Ishikawa (cell line): ENCODE measurements at regions not wholly inside any gene's neighbourhood (a gene's known extent, or its start where the extent isn't known, plus 50 kb on each side); places are given as distances from the start of the nearest gene placed in this dataset.
A peak's percentile ranks its signal among the peaks of the same experiment; 100 is the strongest.

Experiments
- CEBPB ChIP-seq: IDR thresholded peaks from 2 replicates; pipeline ENCODE4 v1.6.1; 2012
- CREB1 ChIP-seq: IDR thresholded peaks from 2 replicates; pipeline ENCODE4 v1.6.1; 2012; ENCODE audit warnings: low read depth
- EGR1 ChIP-seq: IDR thresholded peaks from 2 replicates; pipeline ENCODE4 v1.6.1; 2012
- EP300 ChIP-seq: IDR thresholded peaks from 2 replicates; pipeline ENCODE4 v1.6.1; 2012; ENCODE audit warnings: borderline replicate concordance
- FOXM1 ChIP-seq: IDR thresholded peaks from 2 replicates; pipeline ENCODE4 v1.6.1; 2012; ENCODE audit warnings: low read depth, borderline replicate concordance
- NFIC ChIP-seq: IDR thresholded peaks from 2 replicates; pipeline ENCODE4 v1.6.1; 2012
- RAD21 ChIP-seq: IDR thresholded peaks from 2 replicates; pipeline ENCODE4 v1.6.1; 2012; ENCODE audit warnings: low read depth
- TAF1 ChIP-seq: IDR thresholded peaks from 2 replicates; pipeline ENCODE4 v1.6.1; 2012; ENCODE audit warnings: low read depth, mild to moderate bottlenecking
- TCF12 ChIP-seq: IDR thresholded peaks from 2 replicates; pipeline ENCODE4 v1.6.1; 2012; ENCODE audit warnings: low read depth
- TEAD4 ChIP-seq: IDR thresholded peaks from 2 replicates; pipeline ENCODE4 v1.6.1; 2012
- YY1 ChIP-seq: IDR thresholded peaks from 2 replicates; pipeline ENCODE4 v1.6.1; 2012; ENCODE audit warnings: low read depth
- ZBTB7A ChIP-seq: IDR thresholded peaks from 2 replicates; pipeline ENCODE4 v1.6.1; 2012; ENCODE audit warnings: low read depth
- TF ChIP-seq, protein P1 (sequence below): IDR thresholded peaks from 2 replicates; pipeline ENCODE4 v1.6.1; 2012
- TF ChIP-seq, protein P2 (sequence below): IDR thresholded peaks from 2 replicates; pipeline ENCODE4 v1.6.1; 2012
- TF ChIP-seq, protein P3 (sequence below): IDR thresholded peaks from 2 replicates; pipeline ENCODE4 v1.6.1; 2012; ENCODE audit warnings: low read depth, mild to moderate bottlenecking

DNA sequence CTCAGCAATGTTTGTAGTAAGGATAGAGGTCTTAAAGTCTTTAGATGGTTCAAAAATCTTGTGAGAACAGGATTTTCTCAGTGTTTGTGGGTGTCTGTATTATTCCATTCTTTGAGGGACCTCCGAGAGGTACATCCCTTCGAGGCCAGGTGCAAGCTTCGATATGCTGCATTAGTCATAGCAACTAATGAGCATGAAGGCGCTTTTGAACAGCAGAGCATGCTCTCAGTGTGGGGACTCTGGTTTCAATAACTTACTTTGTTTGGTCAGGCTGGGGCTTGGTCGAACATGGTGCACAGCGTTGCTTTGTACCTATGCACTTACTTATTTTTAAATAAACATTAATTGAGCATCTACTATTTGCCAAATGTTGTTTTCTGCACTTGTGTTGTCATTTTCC is 297.9 kb downstream of the CLIC5 start:
- no peak for TF ChIP-seq FOXM1
- TF ChIP-seq TEAD4, result no peak

DNA sequence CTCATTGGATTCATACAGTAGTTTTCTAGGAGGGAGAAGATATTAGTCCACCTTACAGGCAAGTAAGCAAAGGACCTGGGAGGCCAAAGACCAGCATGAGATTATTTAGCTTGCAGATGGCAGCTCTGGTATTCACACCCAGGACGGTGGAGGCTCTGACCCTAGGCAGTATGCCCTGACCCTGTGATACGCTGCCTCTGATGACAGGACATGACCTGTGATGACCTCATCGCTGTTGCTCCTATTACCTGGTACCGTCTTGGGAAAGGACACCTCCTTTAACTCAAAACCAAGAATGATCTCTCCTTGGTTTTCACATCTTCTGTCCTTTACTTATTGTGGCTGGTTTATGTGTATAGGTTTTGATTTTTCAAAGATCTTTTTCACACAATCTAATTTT is 298.6 kb downstream of the CLIC5 start:
- TF ChIP-seq FOXM1, result no peak
- no peak for TF ChIP-seq RAD21
- no peak for TF ChIP-seq TEAD4
- no peak for TF ChIP-seq TCF12
- TF ChIP-seq EGR1, result no peak
- no peak for TF ChIP-seq YY1
- TF ChIP-seq, protein P1, sequence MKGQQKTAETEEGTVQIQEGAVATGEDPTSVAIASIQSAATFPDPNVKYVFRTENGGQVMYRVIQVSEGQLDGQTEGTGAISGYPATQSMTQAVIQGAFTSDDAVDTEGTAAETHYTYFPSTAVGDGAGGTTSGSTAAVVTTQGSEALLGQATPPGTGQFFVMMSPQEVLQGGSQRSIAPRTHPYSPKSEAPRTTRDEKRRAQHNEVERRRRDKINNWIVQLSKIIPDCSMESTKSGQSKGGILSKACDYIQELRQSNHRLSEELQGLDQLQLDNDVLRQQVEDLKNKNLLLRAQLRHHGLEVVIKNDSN, result no peak
- TF ChIP-seq EP300, result no peak
- TF ChIP-seq TAF1, result no peak
- TF ChIP-seq, protein P2, sequence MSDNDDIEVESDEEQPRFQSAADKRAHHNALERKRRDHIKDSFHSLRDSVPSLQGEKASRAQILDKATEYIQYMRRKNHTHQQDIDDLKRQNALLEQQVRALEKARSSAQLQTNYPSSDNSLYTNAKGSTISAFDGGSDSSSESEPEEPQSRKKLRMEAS, result no peak
- no peak for TF ChIP-seq CEBPB
- no peak for TF ChIP-seq NFIC
- TF ChIP-seq ZBTB7A, result no peak
- TF ChIP-seq CREB1, result no peak
- TF ChIP-seq, protein P3, sequence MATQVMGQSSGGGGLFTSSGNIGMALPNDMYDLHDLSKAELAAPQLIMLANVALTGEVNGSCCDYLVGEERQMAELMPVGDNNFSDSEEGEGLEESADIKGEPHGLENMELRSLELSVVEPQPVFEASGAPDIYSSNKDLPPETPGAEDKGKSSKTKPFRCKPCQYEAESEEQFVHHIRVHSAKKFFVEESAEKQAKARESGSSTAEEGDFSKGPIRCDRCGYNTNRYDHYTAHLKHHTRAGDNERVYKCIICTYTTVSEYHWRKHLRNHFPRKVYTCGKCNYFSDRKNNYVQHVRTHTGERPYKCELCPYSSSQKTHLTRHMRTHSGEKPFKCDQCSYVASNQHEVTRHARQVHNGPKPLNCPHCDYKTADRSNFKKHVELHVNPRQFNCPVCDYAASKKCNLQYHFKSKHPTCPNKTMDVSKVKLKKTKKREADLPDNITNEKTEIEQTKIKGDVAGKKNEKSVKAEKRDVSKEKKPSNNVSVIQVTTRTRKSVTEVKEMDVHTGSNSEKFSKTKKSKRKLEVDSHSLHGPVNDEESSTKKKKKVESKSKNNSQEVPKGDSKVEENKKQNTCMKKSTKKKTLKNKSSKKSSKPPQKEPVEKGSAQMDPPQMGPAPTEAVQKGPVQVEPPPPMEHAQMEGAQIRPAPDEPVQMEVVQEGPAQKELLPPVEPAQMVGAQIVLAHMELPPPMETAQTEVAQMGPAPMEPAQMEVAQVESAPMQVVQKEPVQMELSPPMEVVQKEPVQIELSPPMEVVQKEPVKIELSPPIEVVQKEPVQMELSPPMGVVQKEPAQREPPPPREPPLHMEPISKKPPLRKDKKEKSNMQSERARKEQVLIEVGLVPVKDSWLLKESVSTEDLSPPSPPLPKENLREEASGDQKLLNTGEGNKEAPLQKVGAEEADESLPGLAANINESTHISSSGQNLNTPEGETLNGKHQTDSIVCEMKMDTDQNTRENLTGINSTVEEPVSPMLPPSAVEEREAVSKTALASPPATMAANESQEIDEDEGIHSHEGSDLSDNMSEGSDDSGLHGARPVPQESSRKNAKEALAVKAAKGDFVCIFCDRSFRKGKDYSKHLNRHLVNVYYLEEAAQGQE, result no peak

DNA sequence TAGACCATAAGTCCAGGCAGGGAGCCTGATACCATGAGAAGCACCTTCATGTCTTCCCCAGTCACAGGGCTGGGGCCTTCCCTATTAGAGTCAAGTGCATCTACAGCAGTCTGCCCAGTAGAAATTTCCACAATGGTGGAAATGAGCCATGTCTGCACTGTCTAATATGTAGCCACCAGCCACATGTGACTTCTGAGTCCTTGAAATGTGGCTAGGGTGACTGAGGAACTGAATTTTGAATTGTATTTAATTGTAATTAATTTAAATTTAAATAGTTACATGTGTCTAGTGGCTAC is 300.2 kb downstream of the CLIC5 start:
- TF ChIP-seq, protein P1, result no peak
- no peak for TF ChIP-seq YY1
- no peak for TF ChIP-seq TAF1
- TF ChIP-seq CREB1, result no peak
- TF ChIP-seq EP300, result no peak
- TF ChIP-seq NFIC, result no peak
- TF ChIP-seq CEBPB, result no peak
- TF ChIP-seq RAD21, result no peak
- no peak for TF ChIP-seq TCF12
- no peak for TF ChIP-seq ZBTB7A
- TF ChIP-seq EGR1, result no peak
- TF ChIP-seq, protein P3, result no peak
- TF ChIP-seq, protein P2, result no peak
- no peak for TF ChIP-seq FOXM1
- no peak for TF ChIP-seq TEAD4

DNA sequence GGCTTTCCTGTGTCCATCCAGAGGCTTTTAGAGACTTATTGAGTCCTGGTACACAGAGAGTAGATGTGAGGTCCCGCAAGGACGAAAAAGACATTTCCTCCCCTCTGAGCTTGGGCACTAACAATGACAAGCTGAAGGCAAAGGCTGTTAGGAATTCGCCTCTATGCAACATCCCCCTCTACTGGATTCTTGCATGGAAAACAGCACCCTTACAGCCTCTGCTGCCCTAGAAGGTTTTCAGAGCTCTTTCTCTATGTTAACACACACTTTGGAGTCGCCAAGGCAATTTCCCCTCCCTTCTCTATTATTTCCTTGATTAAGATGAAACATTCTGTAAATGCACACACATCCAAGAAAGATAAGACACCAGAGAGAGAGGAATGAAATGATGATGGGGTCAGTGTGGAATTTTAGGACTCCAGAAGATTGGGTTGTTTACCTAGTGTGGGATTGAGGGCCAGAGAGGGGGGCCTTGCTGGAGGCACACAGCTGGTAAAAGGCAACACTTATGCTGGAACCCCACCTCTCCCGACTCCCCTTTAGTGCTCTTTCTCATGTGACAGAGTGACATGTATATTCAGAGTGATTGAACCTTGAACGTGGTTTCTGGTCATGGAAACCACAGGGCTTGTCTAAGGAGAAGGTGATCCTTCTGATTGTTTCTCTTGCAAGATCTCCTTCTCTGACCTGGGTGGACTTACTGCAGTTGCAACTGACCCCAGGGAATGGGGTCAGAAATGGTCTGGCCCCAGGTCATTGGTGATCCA is 300.7 kb downstream of the CLIC5 start:
- TF ChIP-seq, protein P2, result no peak
- peak; percentile 95 for TF ChIP-seq RAD21
- TF ChIP-seq, protein P3, result no peak
- TF ChIP-seq EGR1, result no peak
- TF ChIP-seq TCF12, result no peak
